PFSK-1 (cell line): ENCODE measurements at regions not wholly inside any gene's neighbourhood (a gene's known extent, or its start where the extent isn't known, plus 50 kb on each side); places are given as distances from the start of the nearest gene placed in this dataset.

Experiments used
- POLR2AphosphoS5 ChIP-seq: IDR thresholded peaks from 2 replicates; pipeline ENCODE4 v1.6.1; 2012; ENCODE audit warnings: low read depth, mild to moderate bottlenecking, control low read depth, low read length, moderate library complexity
- SIN3A ChIP-seq: IDR thresholded peaks from 2 replicates; pipeline ENCODE4 v1.6.1; 2012; ENCODE audit warnings: mild to moderate bottlenecking, low read length, moderate library complexity, borderline replicate concordance; ENCODE audit not compliant: insufficient read depth
- TF ChIP-seq, protein P1 (sequence below), 2 experiments: IDR thresholded peaks; 2 replicates each; pipeline versions ENCODE4 v1.6.1 to v1.8.0; 2011 to 2012; ENCODE audit warnings: low read depth in 2 of 2, low read length in 2 of 2, control low read depth in 1 of 2, inconsistent platforms in 1 of 2, mild to moderate bottlenecking in 1 of 2, moderate library complexity in 1 of 2; ENCODE audit not compliant: insufficient read depth in 1 of 2

DNA sequence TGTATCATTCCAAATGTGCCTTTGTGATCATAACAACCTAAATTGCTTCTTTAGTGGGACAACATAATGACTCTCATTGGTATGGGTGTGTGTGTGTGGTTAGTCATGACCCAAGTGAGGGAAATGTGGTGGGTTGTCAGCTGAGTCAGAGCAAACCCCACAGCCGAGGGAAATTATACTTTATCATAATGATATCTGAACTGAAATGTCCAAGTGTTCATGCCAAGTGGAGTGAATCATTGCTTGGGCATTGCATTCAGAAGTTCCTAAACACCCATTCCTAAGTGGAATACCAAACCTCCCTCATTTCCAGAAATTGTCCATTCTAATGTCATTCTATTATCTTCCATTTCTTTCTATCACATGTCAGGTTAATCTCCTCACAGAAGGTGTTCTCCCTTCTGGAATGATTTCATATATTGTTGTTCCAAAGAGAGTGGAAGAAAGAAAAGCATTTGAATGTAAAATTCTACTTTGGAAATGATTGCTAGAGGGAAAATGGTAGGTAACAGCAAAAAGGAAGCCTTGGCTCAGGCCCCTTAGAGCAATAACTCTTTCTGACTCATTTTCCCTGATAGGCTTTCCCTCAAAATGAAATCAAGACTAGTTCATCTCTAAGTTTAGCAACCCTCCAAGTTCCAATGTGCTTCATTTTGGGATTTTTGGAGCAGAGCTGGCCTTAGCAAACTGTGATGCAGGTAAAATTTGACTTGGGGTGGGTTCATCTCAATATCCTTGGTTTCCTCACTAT is 230.7 kb upstream of the KCNIP4 start:
- TF ChIP-seq, protein P1, sequence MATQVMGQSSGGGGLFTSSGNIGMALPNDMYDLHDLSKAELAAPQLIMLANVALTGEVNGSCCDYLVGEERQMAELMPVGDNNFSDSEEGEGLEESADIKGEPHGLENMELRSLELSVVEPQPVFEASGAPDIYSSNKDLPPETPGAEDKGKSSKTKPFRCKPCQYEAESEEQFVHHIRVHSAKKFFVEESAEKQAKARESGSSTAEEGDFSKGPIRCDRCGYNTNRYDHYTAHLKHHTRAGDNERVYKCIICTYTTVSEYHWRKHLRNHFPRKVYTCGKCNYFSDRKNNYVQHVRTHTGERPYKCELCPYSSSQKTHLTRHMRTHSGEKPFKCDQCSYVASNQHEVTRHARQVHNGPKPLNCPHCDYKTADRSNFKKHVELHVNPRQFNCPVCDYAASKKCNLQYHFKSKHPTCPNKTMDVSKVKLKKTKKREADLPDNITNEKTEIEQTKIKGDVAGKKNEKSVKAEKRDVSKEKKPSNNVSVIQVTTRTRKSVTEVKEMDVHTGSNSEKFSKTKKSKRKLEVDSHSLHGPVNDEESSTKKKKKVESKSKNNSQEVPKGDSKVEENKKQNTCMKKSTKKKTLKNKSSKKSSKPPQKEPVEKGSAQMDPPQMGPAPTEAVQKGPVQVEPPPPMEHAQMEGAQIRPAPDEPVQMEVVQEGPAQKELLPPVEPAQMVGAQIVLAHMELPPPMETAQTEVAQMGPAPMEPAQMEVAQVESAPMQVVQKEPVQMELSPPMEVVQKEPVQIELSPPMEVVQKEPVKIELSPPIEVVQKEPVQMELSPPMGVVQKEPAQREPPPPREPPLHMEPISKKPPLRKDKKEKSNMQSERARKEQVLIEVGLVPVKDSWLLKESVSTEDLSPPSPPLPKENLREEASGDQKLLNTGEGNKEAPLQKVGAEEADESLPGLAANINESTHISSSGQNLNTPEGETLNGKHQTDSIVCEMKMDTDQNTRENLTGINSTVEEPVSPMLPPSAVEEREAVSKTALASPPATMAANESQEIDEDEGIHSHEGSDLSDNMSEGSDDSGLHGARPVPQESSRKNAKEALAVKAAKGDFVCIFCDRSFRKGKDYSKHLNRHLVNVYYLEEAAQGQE (IDR thresholded peaks at IDR 0.05; ENCODE audit: insufficient read depth in 1 of 2, low read depth in 2 of 2, low read length in 2 of 2), result no peak
- TF ChIP-seq SIN3A (no peak), POLR2AphosphoS5 (no peak)
